ENCODE measurements at regions not wholly inside any gene's neighbourhood (a gene's known extent, or its start where the extent isn't known, plus 50 kb on each side); places are given as distances from the start of the nearest gene placed in this dataset.
A peak's percentile ranks its signal among the peaks of the same experiment; 100 is the strongest.

DNA sequence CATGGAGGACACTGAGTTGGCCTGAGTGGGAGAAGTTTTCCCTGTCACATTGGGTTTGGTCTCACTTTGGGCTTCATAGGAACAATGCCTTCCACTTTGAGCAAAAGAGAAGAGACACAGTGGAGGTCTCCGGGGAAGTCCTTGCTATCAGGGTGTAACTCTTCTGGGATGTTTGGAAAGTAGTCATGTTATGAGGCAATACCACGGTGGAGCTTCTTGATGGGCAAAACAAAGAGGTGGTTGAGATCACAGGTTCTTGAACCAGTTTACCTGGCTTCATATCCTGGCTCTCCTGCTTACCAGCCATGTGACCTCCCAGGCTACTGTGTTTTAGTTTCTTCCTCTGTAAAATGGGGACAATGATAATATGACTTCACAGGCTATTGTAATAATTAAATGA, 478.6 kb downstream of the SLC4A3 start:
- H3K27me3 ChIP-seq (ENCODE audit: control insufficient read depth, insufficient read depth, low read length): no peaks in the 10 kb centered on the region
- H3K4me3 ChIP-seq (ENCODE audit: low read length): no peak overlapping the region
- no peaks in the 10 kb centered on the region for H3K36me3 ChIP-seq (ENCODE audit: control insufficient read depth, insufficient read depth, low read length)
- DNase-seq: no peak
- no peaks in the 10 kb centered on the region for H3K9me3 ChIP-seq (replicated peaks; ENCODE audit: control insufficient read depth, low read depth, low read length)
- H3K27ac ChIP-seq (ENCODE audit: low read length): no peak overlapping the region
- H3K4me1 ChIP-seq (ENCODE audit: control insufficient read depth, insufficient read depth, low read length): peaks cover 7% of the 10 kb centered on the region
- 100% methylated on average over 1 of the region's 2 CpGs for WGBS (ENCODE audit: insufficient coverage)

GRCh38 chr2:220107380-220107791, 480.0 kb downstream of the SLC4A3 start:
- H3K27me3 ChIP-seq (ENCODE audit: control insufficient read depth, insufficient read depth, low read length): no peaks in the 10 kb centered on the region
- WGBS (ENCODE audit: insufficient coverage): 40% methylated on average over 1 of the region's 4 CpGs
- no peak overlapping the region for H3K27ac ChIP-seq (ENCODE audit: low read length)
- H3K4me1 ChIP-seq (ENCODE audit: control insufficient read depth, insufficient read depth, low read length): peaks cover 4% of the 10 kb centered on the region
- H3K9me3 ChIP-seq (replicated peaks; ENCODE audit: control insufficient read depth, low read depth, low read length): no peaks in the 10 kb centered on the region
- DNase-seq: no peak
- H3K4me3 ChIP-seq (ENCODE audit: low read length): no peak overlapping the region
- H3K36me3 ChIP-seq (ENCODE audit: control insufficient read depth, insufficient read depth, low read length): no peaks in the 10 kb centered on the region

GRCh38 chr2:220114443-220114842, 487.0 kb downstream of the SLC4A3 start:
- H3K4me1 ChIP-seq (ENCODE audit: control insufficient read depth, insufficient read depth, low read length): peaks cover 4% of the 10 kb centered on the region
- H3K27ac ChIP-seq (ENCODE audit: low read length): no peak overlapping the region
- no peak for DNase-seq
- H3K9me3 ChIP-seq (replicated peaks; ENCODE audit: control insufficient read depth, low read depth, low read length): peaks cover 9% of the 10 kb centered on the region
- H3K36me3 ChIP-seq (ENCODE audit: control insufficient read depth, insufficient read depth, low read length): no peaks in the 10 kb centered on the region
- no peaks in the 10 kb centered on the region for H3K27me3 ChIP-seq (ENCODE audit: control insufficient read depth, insufficient read depth, low read length)
- WGBS (ENCODE audit: insufficient coverage): 75% methylated on average over 1 of the region's 1 CpG
- H3K4me3 ChIP-seq (ENCODE audit: low read length): no peak overlapping the region

DNA sequence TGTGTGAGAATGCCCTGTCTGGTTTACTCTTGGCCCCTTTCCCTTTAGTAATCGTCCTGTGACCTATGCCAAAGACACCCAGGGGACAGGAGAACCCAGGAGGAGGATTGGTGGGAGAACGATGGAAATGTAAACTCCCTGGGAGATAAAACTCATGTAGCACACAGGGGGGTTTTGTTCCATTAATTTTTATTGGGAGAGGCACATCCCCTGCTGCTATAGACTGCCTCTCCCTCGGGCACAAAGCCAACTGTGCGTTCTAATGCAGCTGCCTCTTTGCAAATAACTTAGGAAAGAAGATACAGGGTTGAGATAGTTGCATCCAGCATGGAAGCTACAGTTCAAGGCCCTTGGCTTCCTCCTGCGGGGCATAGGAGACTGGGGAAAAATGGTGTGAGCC, 489.6 kb downstream of the SLC4A3 start:
- Histone ChIP-seq H3K9me3 (replicated peaks; ENCODE audit: control insufficient read depth, low read depth, low read length) (peaks cover 9% of the 10 kb centered on the region), H3K4me3 (ENCODE audit: low read length) (no peak overlapping the region), H3K4me1 (ENCODE audit: control insufficient read depth, insufficient read depth, low read length) (peaks cover 4% of the 10 kb centered on the region), H3K27ac (ENCODE audit: low read length) (no peak overlapping the region), H3K36me3 (ENCODE audit: control insufficient read depth, insufficient read depth, low read length) (no peaks in the 10 kb centered on the region), H3K27me3 (ENCODE audit: control insufficient read depth, insufficient read depth, low read length) (no peaks in the 10 kb centered on the region)
- no peak for DNase-seq
- 80% methylated on average over 1 of the region's 5 CpGs for WGBS (ENCODE audit: insufficient coverage)

DNA sequence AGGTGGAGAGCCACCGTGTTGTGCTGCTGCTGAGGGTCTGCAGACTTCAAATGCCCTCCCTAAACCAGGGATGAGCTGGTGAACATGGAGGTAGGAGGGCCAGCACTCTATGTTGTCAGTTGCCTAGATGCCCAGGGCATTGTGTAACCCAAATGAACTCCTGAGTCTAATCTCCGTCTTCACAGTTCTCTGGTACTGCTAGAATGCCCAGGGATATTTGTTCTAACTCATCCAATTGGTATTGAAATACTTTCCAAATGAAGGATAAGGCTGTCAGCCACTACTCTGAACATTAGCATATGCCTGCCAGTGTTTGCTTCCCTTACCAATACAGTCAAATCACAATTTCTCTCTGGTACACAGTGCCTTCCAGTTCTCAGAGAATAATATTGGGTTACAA, 492.6 kb downstream of the SLC4A3 start:
- no peaks in the 10 kb centered on the region for H3K36me3 ChIP-seq (ENCODE audit: control insufficient read depth, insufficient read depth, low read length)
- no peak overlapping the region for H3K4me3 ChIP-seq (ENCODE audit: low read length)
- 100% methylated on average over 1 of the region's 2 CpGs for WGBS (ENCODE audit: insufficient coverage)

GRCh38 chr2:220123751-220124150, 496.3 kb downstream of the SLC4A3 start:
- no peak overlapping the region for H3K27ac ChIP-seq (ENCODE audit: low read length)

More for the DNA sequence above, 492.6 kb downstream of the SLC4A3 start:
- Histone ChIP-seq H3K27me3 (ENCODE audit: control insufficient read depth, insufficient read depth, low read length) (no peaks in the 10 kb centered on the region), H3K4me1 (ENCODE audit: control insufficient read depth, insufficient read depth, low read length) (peaks cover 4% of the 10 kb centered on the region), H3K9me3 (replicated peaks; ENCODE audit: control insufficient read depth, low read depth, low read length) (peaks cover 2% of the 10 kb centered on the region), H3K27ac (ENCODE audit: low read length) (no peak overlapping the region)
- no peak for DNase-seq

DNA sequence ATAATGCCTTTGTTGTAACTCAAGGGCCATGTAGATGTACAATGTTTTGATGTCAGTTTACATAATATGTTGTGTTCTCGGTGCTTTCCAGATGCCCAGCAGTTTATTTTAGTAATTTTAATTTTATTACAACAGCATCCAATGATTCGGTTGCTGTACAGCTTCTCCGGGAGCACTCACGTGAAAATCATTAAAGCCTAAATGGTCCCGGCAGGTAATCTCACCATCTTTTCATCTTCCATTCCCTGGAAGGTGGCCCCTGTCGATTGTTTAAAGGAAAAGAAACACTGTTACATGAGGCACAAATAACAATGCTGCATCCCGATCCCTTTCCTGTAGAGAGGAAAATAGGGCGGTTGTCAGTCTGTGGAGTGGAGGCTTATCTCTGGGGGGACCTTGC, 498.1 kb downstream of the SLC4A3 start:
- WGBS (ENCODE audit: insufficient coverage): no CpG with 5 or more reads among the region's 8 CpGs
- Histone ChIP-seq H3K36me3 (ENCODE audit: control insufficient read depth, insufficient read depth, low read length) (no peaks in the 10 kb centered on the region), H3K27ac (ENCODE audit: low read length) (no peak overlapping the region), H3K4me1 (ENCODE audit: control insufficient read depth, insufficient read depth, low read length) (no peaks in the 10 kb centered on the region), H3K9me3 (replicated peaks; ENCODE audit: control insufficient read depth, low read depth, low read length) (peaks cover 4% of the 10 kb centered on the region), H3K4me3 (ENCODE audit: low read length) (no peak overlapping the region), H3K27me3 (ENCODE audit: control insufficient read depth, insufficient read depth, low read length) (no peaks in the 10 kb centered on the region)
- no peak for DNase-seq

More at GRCh38 chr2:220123751-220124150, 496.3 kb downstream of the SLC4A3 start:
- Histone ChIP-seq H3K4me3 (ENCODE audit: low read length) (no peak overlapping the region), H3K36me3 (ENCODE audit: control insufficient read depth, insufficient read depth, low read length) (no peaks in the 10 kb centered on the region), H3K4me1 (ENCODE audit: control insufficient read depth, insufficient read depth, low read length) (no peaks in the 10 kb centered on the region), H3K27me3 (ENCODE audit: control insufficient read depth, insufficient read depth, low read length) (no peaks in the 10 kb centered on the region), H3K9me3 (replicated peaks; ENCODE audit: control insufficient read depth, low read depth, low read length) (no peaks in the 10 kb centered on the region)
- no peak for DNase-seq
- WGBS (ENCODE audit: insufficient coverage): 40% methylated on average over 1 of the region's 2 CpGs

GRCh38 chr2:220127311-220127710, 499.9 kb downstream of the SLC4A3 start:
- WGBS (ENCODE audit: insufficient coverage): 0% methylated on average over 1 of the region's 3 CpGs
- no peak overlapping the region for H3K4me3 ChIP-seq (ENCODE audit: low read length)
- no peaks in the 10 kb centered on the region for H3K27me3 ChIP-seq (ENCODE audit: control insufficient read depth, insufficient read depth, low read length)
- peaks cover 6% of the 10 kb centered on the region for H3K9me3 ChIP-seq (replicated peaks; ENCODE audit: control insufficient read depth, low read depth, low read length)
- H3K4me1 ChIP-seq (ENCODE audit: control insufficient read depth, insufficient read depth, low read length): no peaks in the 10 kb centered on the region
- DNase-seq: no peak
- H3K36me3 ChIP-seq (ENCODE audit: control insufficient read depth, insufficient read depth, low read length): no peaks in the 10 kb centered on the region
- H3K27ac ChIP-seq (ENCODE audit: low read length): no peak overlapping the region

DNA sequence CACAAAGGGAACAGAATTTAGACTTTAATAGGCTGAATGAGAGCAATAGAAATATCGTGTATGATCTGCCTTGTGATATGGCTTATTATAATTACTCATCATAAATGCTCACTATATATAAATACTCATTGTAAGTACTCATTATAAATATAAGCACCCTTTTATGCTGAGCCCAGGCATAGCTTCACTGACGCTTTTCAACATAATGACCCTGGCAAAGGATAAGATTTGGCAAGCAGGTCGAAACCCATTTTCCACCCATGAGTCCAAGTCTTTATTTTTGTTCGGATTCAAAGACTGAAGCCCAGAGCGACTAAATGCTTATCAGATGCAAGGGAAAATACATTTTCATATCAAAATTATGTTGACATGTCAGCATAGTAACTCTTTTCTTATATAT, 500.4 kb downstream of the SLC4A3 start:
- no peaks in the 10 kb centered on the region for H3K27me3 ChIP-seq (ENCODE audit: control insufficient read depth, insufficient read depth, low read length)
- 40% methylated on average over 1 of the region's 5 CpGs for WGBS (ENCODE audit: insufficient coverage)
- DNase-seq: no peak
- H3K4me1 ChIP-seq (ENCODE audit: control insufficient read depth, insufficient read depth, low read length): no peaks in the 10 kb centered on the region
- no peak overlapping the region for H3K27ac ChIP-seq (ENCODE audit: low read length)
- no peaks in the 10 kb centered on the region for H3K36me3 ChIP-seq (ENCODE audit: control insufficient read depth, insufficient read depth, low read length)
- H3K4me3 ChIP-seq (ENCODE audit: low read length): no peak overlapping the region
- H3K9me3 ChIP-seq (replicated peaks; ENCODE audit: control insufficient read depth, low read depth, low read length): peaks cover 6% of the 10 kb centered on the region

DNA sequence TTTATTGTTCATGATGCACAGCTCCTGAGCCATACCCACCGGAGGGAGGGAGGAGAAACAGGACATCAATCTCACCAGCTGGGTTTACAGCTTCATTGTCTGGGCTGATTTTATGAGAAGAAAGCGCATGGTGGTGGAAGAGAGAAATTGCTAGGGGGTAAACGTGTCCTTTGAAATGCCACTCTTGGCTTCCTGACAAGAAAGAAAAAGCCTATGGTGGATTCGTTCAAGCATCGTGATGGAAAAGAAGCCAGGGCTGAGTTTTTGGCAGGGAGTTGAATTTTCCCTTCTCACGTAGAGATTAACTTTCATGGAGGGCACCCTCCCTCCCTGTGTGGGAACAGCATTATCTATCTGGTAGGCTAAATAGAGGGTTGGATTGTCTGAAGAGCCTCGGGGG, 502.0 kb downstream of the SLC4A3 start:
- Histone ChIP-seq H3K36me3 (ENCODE audit: control insufficient read depth, insufficient read depth, low read length) (no peaks in the 10 kb centered on the region), H3K4me1 (ENCODE audit: control insufficient read depth, insufficient read depth, low read length) (no peaks in the 10 kb centered on the region), H3K27me3 (ENCODE audit: control insufficient read depth, insufficient read depth, low read length) (no peaks in the 10 kb centered on the region), H3K27ac (ENCODE audit: low read length) (no peak overlapping the region), H3K9me3 (replicated peaks; ENCODE audit: control insufficient read depth, low read depth, low read length) (peaks cover 6% of the 10 kb centered on the region), H3K4me3 (ENCODE audit: low read length) (no peak overlapping the region)
- 50% methylated on average over 1 of the region's 7 CpGs for WGBS (ENCODE audit: insufficient coverage)
- DNase-seq: peak; percentile 51

Data from muscle of leg (tissue), 3 donors.